Activated naive CD4-positive, alpha-beta T cell treated with anti-CD3 and anti-CD28 coated beads for 36 hours (primary cell): ENCODE measurements at regions not wholly inside any gene's neighbourhood (a gene's known extent, or its start where the extent isn't known, plus 50 kb on each side); places are given as distances from the start of the nearest gene placed in this dataset.
"Not testable (repeated sequence)": the region's sequence is repeated elsewhere in the genome, so short reads cannot be mapped to it uniquely, and the experiment has no call there.

Source experiments
- CTCF ChIA-PET: fragments of 350-600 bp; sonication (Branson Sonifier 250); formaldehyde crosslinking; loops from one replicate; lab custom pipeline; 2021; ENCODE audit warnings: antibody characterized with exemption; lab: Charles Lee
- DNase-seq: peaks from one replicate; pipeline ENCODE4 v3.0.0-alpha.2; 2020
- H3K27ac Mint-ChIP-seq: one replicate; pipeline ENCODE4 v1.8.0; 2021; ENCODE audit warnings: mild to moderate bottlenecking, mixed read lengths
- H3K27me3 Mint-ChIP-seq: one replicate; pipeline ENCODE4 v1.8.0; 2021; ENCODE audit warnings: low read depth, mixed read lengths
- H3K36me3 Mint-ChIP-seq: one replicate; pipeline ENCODE4 v1.8.0; 2021; ENCODE audit warnings: low read depth, mixed read lengths
- H3K4me1 Mint-ChIP-seq: one replicate; pipeline ENCODE4 v1.8.0; 2021; ENCODE audit warnings: low read depth, mixed read lengths
- H3K4me3 Mint-ChIP-seq: one replicate; pipeline ENCODE4 v1.8.0; 2021; ENCODE audit warnings: mild to moderate bottlenecking, moderate library complexity, mixed read lengths
- H3K9me3 Mint-ChIP-seq: one replicate; pipeline ENCODE4 v1.8.0; 2021; ENCODE audit warnings: mixed read lengths
- intact Hi-C: fragments of 100-400 bp; cut with micrococcal nuclease; formaldehyde crosslinking; loops from one replicate; pipeline ENCODE4 v1.15.1; 2023

DNA sequence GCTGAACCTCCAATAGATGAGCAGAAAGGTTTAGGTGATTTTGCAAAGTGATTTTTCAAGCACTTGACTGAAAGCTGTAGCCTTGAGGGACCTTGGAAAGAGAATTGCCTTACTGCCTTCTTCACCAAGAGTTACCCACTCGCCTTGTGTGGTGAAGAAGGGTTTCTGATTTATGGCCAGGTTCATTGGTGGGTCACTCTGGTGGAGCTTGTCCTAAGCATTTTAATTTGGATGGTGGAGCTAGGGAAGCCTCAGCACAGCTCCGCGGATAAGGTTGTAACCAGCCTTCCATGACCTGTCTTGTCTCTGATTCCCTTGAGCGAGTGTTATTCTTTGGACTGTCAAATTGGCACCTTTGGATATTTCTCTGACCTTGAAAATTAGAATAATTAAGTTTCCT, 226.4 kb downstream of the FAT3 start:
- no peak for DNase-seq
- Mint-ChIP-seq H3K4me3 (no peak overlapping the region), H3K4me1 (no peaks in the 10 kb centered on the region), H3K9me3 (no peaks in the 10 kb centered on the region), H3K27me3 (no peaks in the 10 kb centered on the region), H3K36me3 (no peaks in the 10 kb centered on the region), H3K27ac (no peak overlapping the region)
- CTCF ChIA-PET: no interaction called here
- intact Hi-C loops: no loop called here

DNA sequence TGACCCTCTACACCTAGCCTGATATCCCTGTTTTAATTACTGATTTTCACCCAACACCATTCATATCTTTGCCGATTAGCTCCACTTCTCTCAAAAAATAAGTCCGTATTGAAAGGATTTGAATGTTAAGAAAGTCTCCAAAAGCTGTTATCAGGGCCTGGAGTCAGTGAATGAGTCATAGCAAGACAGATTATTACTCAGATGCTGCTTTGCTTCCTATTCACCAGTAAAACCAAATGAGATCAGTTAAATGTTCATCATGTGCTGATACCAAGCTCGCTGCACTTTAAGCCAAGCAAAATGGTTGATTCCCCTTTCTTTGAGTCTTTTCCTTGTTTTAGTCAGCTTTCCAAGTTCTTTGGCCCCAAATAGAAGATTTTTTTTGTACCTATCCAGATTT, 228.4 kb downstream of the FAT3 start:
- Mint-ChIP-seq H3K4me3 (no peak overlapping the region), H3K4me1 (no peaks in the 10 kb centered on the region), H3K27ac (no peak overlapping the region)

DNA sequence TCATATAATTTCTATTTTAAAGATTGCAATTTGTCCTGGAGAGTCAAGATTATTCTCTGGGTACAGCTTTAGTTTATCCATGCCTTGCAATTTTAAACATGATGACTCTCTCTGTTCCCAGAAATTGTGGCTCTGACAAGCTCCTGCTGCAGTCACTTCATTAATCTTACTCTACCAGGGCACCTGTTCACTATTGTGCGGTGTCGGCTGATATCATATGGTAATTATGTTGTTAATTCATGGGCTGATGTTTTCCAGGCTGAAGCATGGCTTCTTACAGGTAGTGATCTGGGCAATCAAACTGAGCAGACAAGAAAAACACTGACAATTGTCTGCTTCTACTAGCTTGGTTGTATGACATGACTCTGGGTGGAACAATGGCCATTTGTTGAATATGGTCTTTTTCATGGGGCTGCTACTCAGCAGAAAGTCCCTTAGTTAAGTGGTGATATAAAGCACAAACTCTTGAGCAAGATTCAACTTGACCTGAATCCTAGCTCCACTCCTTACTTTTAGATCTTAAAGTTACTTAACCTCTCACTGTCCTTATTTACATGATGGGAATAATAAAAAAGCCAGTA, 230.7 kb downstream of the FAT3 start:
- Mint-ChIP-seq H3K9me3 (no peaks in the 10 kb centered on the region), H3K27ac (no peak overlapping the region), H3K36me3 (no peaks in the 10 kb centered on the region), H3K4me3 (no peak overlapping the region), H3K4me1 (no peaks in the 10 kb centered on the region), H3K27me3 (no peaks in the 10 kb centered on the region)
- intact Hi-C loops: no loop called here
- CTCF ChIA-PET: interaction anchor here (0.6 kb wide), 1 partner anchor 152 kb away, joined by 4 read pairs; no protein-coding TSS in a partner anchor
- DNase-seq: no peak

More for the DNA sequence above, 228.4 kb downstream of the FAT3 start:
- H3K36me3 Mint-ChIP-seq: no peaks in the 10 kb centered on the region
- H3K9me3 Mint-ChIP-seq: no peaks in the 10 kb centered on the region
- CTCF ChIA-PET: no interaction called here
- intact Hi-C loops: no loop called here
- no peaks in the 10 kb centered on the region for H3K27me3 Mint-ChIP-seq
- no peak for DNase-seq

DNA sequence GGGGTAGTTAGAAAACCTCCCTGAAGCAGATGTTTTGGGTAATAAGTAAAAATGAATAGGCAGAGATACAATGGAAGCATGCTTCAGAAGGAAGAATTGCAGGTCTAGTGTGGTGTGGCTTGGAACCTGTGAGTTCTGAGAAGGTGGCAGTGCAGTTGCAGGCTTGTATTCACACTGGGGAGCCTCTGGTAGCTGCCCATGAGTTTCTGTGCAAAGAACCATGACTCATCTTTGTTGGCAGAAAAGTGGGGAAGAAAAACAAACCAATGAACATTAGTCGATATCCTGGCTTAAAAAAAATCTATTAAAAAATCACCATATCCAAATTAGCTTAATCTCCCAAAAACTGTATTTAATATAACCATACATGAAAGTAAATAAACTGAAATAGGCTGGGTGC, 232.6 kb downstream of the FAT3 start:
- Mint-ChIP-seq H3K27ac (no peak overlapping the region), H3K9me3 (no peaks in the 10 kb centered on the region), H3K36me3 (no peaks in the 10 kb centered on the region), H3K27me3 (no peaks in the 10 kb centered on the region), H3K4me1 (no peaks in the 10 kb centered on the region), H3K4me3 (no peak overlapping the region)
- DNase-seq: no peak
- intact Hi-C loops: no loop called here
- CTCF ChIA-PET: no interaction called here

GRCh38 chr11:92458486-92458885, 233.9 kb downstream of the FAT3 start:
- Mint-ChIP-seq H3K36me3 (no peaks in the 10 kb centered on the region), H3K4me3 (no peak overlapping the region), H3K4me1 (no peaks in the 10 kb centered on the region), H3K9me3 (no peaks in the 10 kb centered on the region), H3K27ac (no peak overlapping the region), H3K27me3 (no peaks in the 10 kb centered on the region)
- CTCF ChIA-PET: no interaction called here
- no peak for DNase-seq
- intact Hi-C loops: no loop called here

DNA sequence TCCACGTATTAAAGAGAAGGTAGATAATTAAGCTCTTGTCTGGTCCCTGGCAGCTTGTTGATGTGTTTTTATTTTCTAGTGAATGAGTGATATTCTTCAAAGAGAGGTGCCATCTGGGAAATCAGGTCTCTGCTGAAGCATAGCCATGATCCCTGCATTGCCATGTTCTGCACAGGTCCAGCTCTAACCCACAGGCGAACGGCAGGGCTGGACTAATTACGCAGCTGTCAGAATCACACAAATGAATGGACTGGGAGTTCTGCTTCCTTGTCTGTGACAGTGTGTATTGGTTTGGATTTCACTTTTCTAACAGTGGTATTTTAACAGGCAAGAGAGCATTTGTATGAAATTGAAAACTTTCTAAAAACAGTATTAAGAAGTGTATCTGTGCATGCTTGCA, 235.6 kb downstream of the FAT3 start:
- Mint-ChIP-seq H3K27me3 (peaks cover 2% of the 10 kb centered on the region), H3K4me3 (no peak overlapping the region), H3K9me3 (no peaks in the 10 kb centered on the region), H3K4me1 (no peaks in the 10 kb centered on the region), H3K36me3 (no peaks in the 10 kb centered on the region), H3K27ac (no peak overlapping the region)
- intact Hi-C loops: no loop called here
- CTCF ChIA-PET: interaction anchor here (1.5 kb wide), 1 partner anchor 13 kb away, joined by 3 read pairs; no protein-coding TSS in a partner anchor
- DNase-seq: no peak

- Mint-ChIP-seq H3K36me3 (no peaks in the 10 kb centered on the region), H3K27ac (no peak overlapping the region), H3K4me1 (no peaks in the 10 kb centered on the region), H3K9me3 (no peaks in the 10 kb centered on the region), H3K4me3 (no peak overlapping the region), H3K27me3 (peaks cover 2% of the 10 kb centered on the region)
- CTCF ChIA-PET: no interaction called here
- intact Hi-C loops: no loop called here
- DNase-seq: no peak
These were observed 236.8 kb downstream of the FAT3 start for GRCh38 chr11:92461447-92461846.

GRCh38 chr11:92462821-92463220, 238.2 kb downstream of the FAT3 start:
- Mint-ChIP-seq H3K4me3 (no peak overlapping the region), H3K9me3 (peaks cover 2% of the 10 kb centered on the region), H3K27ac (no peak overlapping the region), H3K27me3 (peaks cover 2% of the 10 kb centered on the region), H3K4me1 (no peaks in the 10 kb centered on the region), H3K36me3 (no peaks in the 10 kb centered on the region)
- CTCF ChIA-PET: no interaction called here
- DNase-seq: no peak
- intact Hi-C loops: no loop called here

GRCh38 chr11:92464822-92465221, 240.2 kb downstream of the FAT3 start:
- no peak for DNase-seq
- H3K27ac Mint-ChIP-seq: no peak overlapping the region
- no peak overlapping the region for H3K4me3 Mint-ChIP-seq

GRCh38 chr11:92465410-92465809, 240.8 kb downstream of the FAT3 start:
- H3K27me3 Mint-ChIP-seq, H3K4me1 Mint-ChIP-seq, H3K27ac Mint-ChIP-seq, H3K9me3 Mint-ChIP-seq, H3K36me3 Mint-ChIP-seq, intact Hi-C loops, CTCF ChIA-PET, H3K4me3 Mint-ChIP-seq, DNase-seq: not testable (repeated sequence)

More at GRCh38 chr11:92464822-92465221, 240.2 kb downstream of the FAT3 start:
- Mint-ChIP-seq H3K27me3 (peaks cover 2% of the 10 kb centered on the region), H3K4me1 (no peaks in the 10 kb centered on the region), H3K9me3 (peaks cover 2% of the 10 kb centered on the region), H3K36me3 (no peaks in the 10 kb centered on the region)
- CTCF ChIA-PET: no interaction called here
- intact Hi-C loops: no loop called here

GRCh38 chr11:92473736-92474135, 249.1 kb downstream of the FAT3 start:
- Mint-ChIP-seq H3K27ac (no peak overlapping the region), H3K36me3 (no peaks in the 10 kb centered on the region), H3K4me1 (no peaks in the 10 kb centered on the region), H3K4me3 (no peak overlapping the region), H3K27me3 (no peaks in the 10 kb centered on the region), H3K9me3 (no peaks in the 10 kb centered on the region)
- no peak for DNase-seq
- intact Hi-C loops: no loop called here
- CTCF ChIA-PET: no interaction called here

DNA sequence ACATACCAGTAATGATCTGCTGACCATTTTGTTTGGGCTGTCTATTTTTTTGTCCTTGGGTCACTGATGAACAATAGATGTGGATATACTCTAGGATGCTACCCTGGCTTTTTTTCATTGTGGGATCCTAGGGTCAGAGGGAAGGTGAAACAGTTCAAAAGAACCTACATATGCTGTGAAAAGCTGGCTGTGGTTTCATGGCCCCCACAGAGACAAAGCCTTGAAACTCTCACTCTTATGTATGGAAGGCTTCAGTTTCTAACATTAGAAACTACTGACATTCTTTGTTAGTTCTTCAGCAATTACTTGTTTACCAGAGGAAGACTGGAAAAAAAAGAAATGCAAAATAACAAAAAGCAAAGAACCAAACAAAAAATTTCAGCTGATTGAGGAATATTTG, 250.7 kb downstream of the FAT3 start:
- no peak overlapping the region for H3K4me3 Mint-ChIP-seq
- H3K9me3 Mint-ChIP-seq: no peaks in the 10 kb centered on the region
- no peaks in the 10 kb centered on the region for H3K36me3 Mint-ChIP-seq
- intact Hi-C loops: no loop called here
- no peaks in the 10 kb centered on the region for H3K4me1 Mint-ChIP-seq
- CTCF ChIA-PET: no interaction called here
- DNase-seq: no peak
- no peaks in the 10 kb centered on the region for H3K27me3 Mint-ChIP-seq
- no peak overlapping the region for H3K27ac Mint-ChIP-seq

DNA sequence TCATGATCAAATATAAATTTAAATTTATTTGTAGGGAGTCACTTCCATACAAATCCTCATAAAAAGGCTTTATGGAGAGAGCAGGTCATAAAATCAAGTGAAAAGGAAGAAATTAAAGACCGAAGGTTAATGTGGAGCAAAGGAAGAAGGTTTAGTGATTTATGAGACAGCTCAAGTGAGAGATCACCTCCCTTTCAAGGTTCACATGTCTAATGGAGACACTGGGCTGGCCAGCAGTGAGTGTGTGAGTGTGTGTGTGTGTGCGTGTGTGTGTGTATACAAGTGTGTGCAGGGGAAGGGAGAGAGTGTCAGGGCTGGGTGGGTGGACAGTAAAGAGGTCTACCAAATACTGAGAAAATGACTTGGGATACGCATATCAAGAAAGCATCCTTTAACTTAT, 251.2 kb downstream of the FAT3 start:
- Mint-ChIP-seq H3K36me3 (no peaks in the 10 kb centered on the region), H3K27me3 (no peaks in the 10 kb centered on the region), H3K27ac (no peak overlapping the region), H3K9me3 (no peaks in the 10 kb centered on the region), H3K4me1 (no peaks in the 10 kb centered on the region), H3K4me3 (no peak overlapping the region)
- CTCF ChIA-PET: no interaction called here
- intact Hi-C loops: no loop called here
- no peak for DNase-seq
